MM.1S (cell line): ENCODE measurements at regions not wholly inside any gene's neighbourhood (a gene's known extent, or its start where the extent isn't known, plus 50 kb on each side); places are given as distances from the start of the nearest gene placed in this dataset.

Source experiments
- DNase-seq: peaks from one replicate; pipeline ENCODE4 v3.0.0-alpha.2; 2015
- H2AFZ ChIP-seq: fragments of 300-600 bp; sonication (generic); 2 replicates; pipeline ENCODE4 v1.6.0; 2016; ENCODE audit warnings: antibody characterized with exemption, low read length
- H3F3A ChIP-seq: fragments of 300-600 bp; sonication (generic); 2 replicates; pipeline ENCODE4 v1.6.1; 2016; ENCODE audit warnings: mild to moderate bottlenecking, antibody characterized with exemption, low read length, moderate library complexity, mixed read lengths; ENCODE audit not compliant: insufficient read depth
- H3K27ac ChIP-seq: fragments of 300-600 bp; sonication (generic); 2 replicates; pipeline ENCODE4 v1.5.1; 2016; ENCODE audit warnings: mild to moderate bottlenecking, low read length
- H3K27me3 ChIP-seq: fragments of 300-600 bp; sonication (generic); replicated peaks from 2 replicates; pipeline ENCODE4 v1.6.0; 2016; ENCODE audit warnings: low read length; ENCODE audit not compliant: insufficient read depth
- H3K36me3 ChIP-seq: fragments of 300-600 bp; sonication (generic); replicated peaks from 2 replicates; pipeline ENCODE4 v1.6.1; 2016; ENCODE audit warnings: mild to moderate bottlenecking, low read length, mixed read lengths; ENCODE audit not compliant: insufficient read depth
- H3K4me1 ChIP-seq: fragments of 300-600 bp; sonication (generic); 2 replicates; pipeline ENCODE4 v1.6.1; 2016; ENCODE audit warnings: low read length, mixed read lengths
- H3K4me2 ChIP-seq: fragments of 300-600 bp; sonication (generic); 2 replicates; pipeline ENCODE4 v1.6.0; 2016; ENCODE audit warnings: low read depth, low read length
- H3K4me3 ChIP-seq: fragments of 300-600 bp; sonication (generic); 2 replicates; pipeline ENCODE4 v1.5.1; 2016; ENCODE audit warnings: low read length, mixed read lengths
- H3K79me2 ChIP-seq: fragments of 300-600 bp; sonication (generic); 2 replicates; pipeline ENCODE4 v1.6.1; 2016; ENCODE audit warnings: mixed run types, low read length, mixed read lengths
- H3K9ac ChIP-seq: fragments of 300-600 bp; sonication (generic); 2 replicates; pipeline ENCODE4 v1.6.1; 2016; ENCODE audit warnings: low read length, mixed read lengths
- H3K9me2 ChIP-seq: fragments of 300-600 bp; sonication (generic); replicated peaks from 2 replicates; pipeline ENCODE4 v1.6.1; 2016; ENCODE audit warnings: mild to moderate bottlenecking, low read length, mixed read lengths; ENCODE audit not compliant: insufficient read depth
- H3K9me3 ChIP-seq: fragments of 300-600 bp; sonication (generic); replicated peaks from 2 replicates; pipeline ENCODE4 v1.6.1; 2016; ENCODE audit warnings: mild to moderate bottlenecking, low read length, mixed read lengths; ENCODE audit not compliant: insufficient read depth
- H4K20me1 ChIP-seq: fragments of 300-600 bp; sonication (generic); 2 replicates; pipeline ENCODE4 v1.6.1; 2016; ENCODE audit warnings: mild to moderate bottlenecking, low read length, moderate library complexity, mixed read lengths; ENCODE audit not compliant: insufficient read depth
- EZH2 ChIP-seq: fragments of 300-600 bp; sonication (generic); optimal IDR thresholded peaks from 2 replicates; pipeline ENCODE3; 2017; ENCODE audit warnings: low read depth, mild to moderate bottlenecking, antibody characterized with exemption, low read length, mixed read lengths
- EZH2phosphoT487 ChIP-seq: fragments of 300-600 bp; sonication (generic); IDR thresholded peaks from 2 replicates; pipeline ENCODE4 v1.6.1; 2018; ENCODE audit warnings: antibody characterized with exemption, low read length
- TF ChIP-seq, protein P1 (sequence below): fragments of 300-600 bp; sonication (generic); IDR thresholded peaks from 2 replicates; pipeline ENCODE4 v1.5.1; 2016; ENCODE audit warnings: antibody characterized with exemption, low read length, mixed read lengths

DNA sequence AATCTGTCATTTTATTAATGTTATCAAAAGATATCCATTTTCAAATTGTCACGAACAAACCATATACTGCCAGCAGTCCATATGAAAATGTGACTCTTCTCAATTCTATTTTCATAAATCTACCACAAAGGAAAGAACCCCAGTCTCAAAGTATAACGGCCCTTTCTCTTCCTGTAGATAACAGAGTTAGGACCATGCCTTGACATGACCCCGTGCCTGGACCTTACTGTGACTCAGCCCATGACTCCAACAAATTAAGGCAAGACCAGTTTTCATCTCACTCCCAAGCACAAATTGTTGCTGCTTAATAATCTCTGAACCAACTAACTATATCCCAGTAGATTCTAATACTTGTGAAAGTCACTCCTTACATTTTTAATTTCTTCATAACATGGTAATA, 124.4 kb upstream of the NFIA start:
- Histone ChIP-seq H3K27ac (no peak overlapping the region), H3K4me3 (no peak overlapping the region), H3K79me2 (no peaks in the 10 kb centered on the region), H3K9ac (no peak overlapping the region), H4K20me1 (no peaks in the 10 kb centered on the region), H3K9me2 (no peaks in the 10 kb centered on the region), H2AFZ (no peak overlapping the region), H3K4me2 (no peak overlapping the region), H3F3A (no peaks in the 10 kb centered on the region), H3K36me3 (no peaks in the 10 kb centered on the region), H3K9me3 (no peaks in the 10 kb centered on the region), H3K27me3 (no peaks in the 10 kb centered on the region), H3K4me1 (peaks cover 4% of the 10 kb centered on the region)
- no peak for DNase-seq
- no peak for TF ChIP-seq EZH2
- TF ChIP-seq, protein P1, sequence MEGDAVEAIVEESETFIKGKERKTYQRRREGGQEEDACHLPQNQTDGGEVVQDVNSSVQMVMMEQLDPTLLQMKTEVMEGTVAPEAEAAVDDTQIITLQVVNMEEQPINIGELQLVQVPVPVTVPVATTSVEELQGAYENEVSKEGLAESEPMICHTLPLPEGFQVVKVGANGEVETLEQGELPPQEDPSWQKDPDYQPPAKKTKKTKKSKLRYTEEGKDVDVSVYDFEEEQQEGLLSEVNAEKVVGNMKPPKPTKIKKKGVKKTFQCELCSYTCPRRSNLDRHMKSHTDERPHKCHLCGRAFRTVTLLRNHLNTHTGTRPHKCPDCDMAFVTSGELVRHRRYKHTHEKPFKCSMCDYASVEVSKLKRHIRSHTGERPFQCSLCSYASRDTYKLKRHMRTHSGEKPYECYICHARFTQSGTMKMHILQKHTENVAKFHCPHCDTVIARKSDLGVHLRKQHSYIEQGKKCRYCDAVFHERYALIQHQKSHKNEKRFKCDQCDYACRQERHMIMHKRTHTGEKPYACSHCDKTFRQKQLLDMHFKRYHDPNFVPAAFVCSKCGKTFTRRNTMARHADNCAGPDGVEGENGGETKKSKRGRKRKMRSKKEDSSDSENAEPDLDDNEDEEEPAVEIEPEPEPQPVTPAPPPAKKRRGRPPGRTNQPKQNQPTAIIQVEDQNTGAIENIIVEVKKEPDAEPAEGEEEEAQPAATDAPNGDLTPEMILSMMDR, result no peak
- no peak for TF ChIP-seq EZH2phosphoT487

DNA sequence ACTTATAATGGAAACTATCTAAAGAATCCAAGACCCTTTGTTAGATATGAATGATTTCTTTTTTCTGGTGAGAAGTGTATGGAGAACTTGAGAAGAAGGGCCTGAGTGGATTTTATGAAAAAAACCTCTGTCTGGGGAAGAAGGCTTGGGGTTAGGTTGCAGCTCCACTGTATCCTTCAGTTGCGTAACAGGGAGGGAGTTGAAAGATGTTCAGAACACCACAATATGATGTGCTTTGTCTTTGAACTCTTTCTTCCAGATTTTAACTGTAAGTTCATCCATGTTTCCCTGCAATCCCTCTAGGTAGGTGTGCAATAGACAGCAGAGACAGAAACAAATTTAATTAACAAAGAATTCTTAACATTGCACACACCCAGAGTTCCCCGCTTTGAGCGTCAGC, 125.8 kb upstream of the NFIA start:
- Histone ChIP-seq H3K27me3 (no peaks in the 10 kb centered on the region), H3K9me3 (no peaks in the 10 kb centered on the region), H3K79me2 (no peaks in the 10 kb centered on the region), H3K4me2 (no peak overlapping the region), H3K36me3 (no peaks in the 10 kb centered on the region), H3F3A (no peaks in the 10 kb centered on the region), H2AFZ (no peak overlapping the region), H3K4me1 (no peaks in the 10 kb centered on the region), H3K9ac (no peak overlapping the region), H4K20me1 (no peaks in the 10 kb centered on the region), H3K4me3 (no peak overlapping the region), H3K9me2 (no peaks in the 10 kb centered on the region), H3K27ac (no peak overlapping the region)
- TF ChIP-seq, protein P1, result no peak
- TF ChIP-seq EZH2 (no peak), EZH2phosphoT487 (no peak)
- no peak for DNase-seq

DNA sequence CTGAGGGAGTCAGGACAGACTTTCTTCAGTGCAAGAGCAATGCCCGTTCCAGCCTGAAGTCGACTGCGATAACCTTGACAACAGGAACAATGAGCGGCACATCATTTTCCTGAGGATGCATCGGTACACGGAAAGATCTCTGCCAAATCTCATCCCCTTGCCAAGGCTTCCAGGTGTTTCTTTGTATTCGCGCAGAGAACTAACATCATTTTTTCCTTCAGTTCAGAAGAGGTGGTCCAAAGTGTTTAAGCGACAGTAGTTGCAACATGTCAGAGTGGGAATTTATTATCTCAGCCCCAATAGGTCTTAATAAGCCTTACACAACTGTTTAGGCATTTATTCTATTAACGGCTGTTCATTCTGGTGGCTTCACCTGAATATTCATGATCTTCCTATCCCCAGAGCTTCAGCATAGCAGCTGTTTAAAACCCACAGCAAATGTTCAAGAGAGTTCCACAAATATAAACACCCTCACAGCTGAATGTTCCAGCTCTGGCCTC, 129.7 kb upstream of the NFIA start:
- Histone ChIP-seq H2AFZ (no peak overlapping the region), H3K9me2 (no peaks in the 10 kb centered on the region), H3K27ac (no peak overlapping the region), H3K9me3 (no peaks in the 10 kb centered on the region), H3K4me1 (no peaks in the 10 kb centered on the region), H3K36me3 (no peaks in the 10 kb centered on the region), H3K4me2 (no peak overlapping the region), H4K20me1 (no peaks in the 10 kb centered on the region), H3F3A (no peaks in the 10 kb centered on the region), H3K79me2 (no peaks in the 10 kb centered on the region), H3K27me3 (no peaks in the 10 kb centered on the region), H3K9ac (no peak overlapping the region), H3K4me3 (no peak overlapping the region)
- DNase-seq, result no peak
- TF ChIP-seq EZH2phosphoT487 (no peak), EZH2 (no peak)
- TF ChIP-seq, protein P1, result no peak
